ENCODE measurements at regions not wholly inside any gene's neighbourhood (a gene's known extent, or its start where the extent isn't known, plus 50 kb on each side); places are given as distances from the start of the nearest gene placed in this dataset.

DNA sequence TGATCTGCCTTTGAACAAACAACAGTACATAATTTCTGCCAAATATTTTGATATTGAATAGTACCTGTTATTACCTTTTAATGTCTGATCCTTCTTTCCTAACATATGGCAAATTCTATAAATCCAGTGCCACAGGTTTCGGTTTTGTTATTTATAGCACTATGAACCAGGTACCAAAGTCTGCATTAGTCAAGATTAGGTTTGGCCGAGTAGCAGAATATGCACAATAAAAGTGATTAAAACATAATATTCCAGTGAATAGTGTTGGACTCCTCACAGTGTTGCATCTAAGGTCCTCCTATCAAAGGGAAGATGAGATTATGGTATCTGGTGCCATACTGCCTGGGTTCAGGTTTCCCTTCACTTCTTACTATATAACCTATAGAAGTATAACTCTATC, 599.0 kb downstream of the ZPLD1 start:
- no peak for DNase-seq (ENCODE audit: low read depth)
- TF ChIP-seq, protein P1, sequence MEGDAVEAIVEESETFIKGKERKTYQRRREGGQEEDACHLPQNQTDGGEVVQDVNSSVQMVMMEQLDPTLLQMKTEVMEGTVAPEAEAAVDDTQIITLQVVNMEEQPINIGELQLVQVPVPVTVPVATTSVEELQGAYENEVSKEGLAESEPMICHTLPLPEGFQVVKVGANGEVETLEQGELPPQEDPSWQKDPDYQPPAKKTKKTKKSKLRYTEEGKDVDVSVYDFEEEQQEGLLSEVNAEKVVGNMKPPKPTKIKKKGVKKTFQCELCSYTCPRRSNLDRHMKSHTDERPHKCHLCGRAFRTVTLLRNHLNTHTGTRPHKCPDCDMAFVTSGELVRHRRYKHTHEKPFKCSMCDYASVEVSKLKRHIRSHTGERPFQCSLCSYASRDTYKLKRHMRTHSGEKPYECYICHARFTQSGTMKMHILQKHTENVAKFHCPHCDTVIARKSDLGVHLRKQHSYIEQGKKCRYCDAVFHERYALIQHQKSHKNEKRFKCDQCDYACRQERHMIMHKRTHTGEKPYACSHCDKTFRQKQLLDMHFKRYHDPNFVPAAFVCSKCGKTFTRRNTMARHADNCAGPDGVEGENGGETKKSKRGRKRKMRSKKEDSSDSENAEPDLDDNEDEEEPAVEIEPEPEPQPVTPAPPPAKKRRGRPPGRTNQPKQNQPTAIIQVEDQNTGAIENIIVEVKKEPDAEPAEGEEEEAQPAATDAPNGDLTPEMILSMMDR (conservative IDR thresholded peaks at IDR 0.05; ENCODE audit: low read length): no peak
- H3K4me3 ChIP-seq (ENCODE audit: low read length): no peak overlapping the region

DNA sequence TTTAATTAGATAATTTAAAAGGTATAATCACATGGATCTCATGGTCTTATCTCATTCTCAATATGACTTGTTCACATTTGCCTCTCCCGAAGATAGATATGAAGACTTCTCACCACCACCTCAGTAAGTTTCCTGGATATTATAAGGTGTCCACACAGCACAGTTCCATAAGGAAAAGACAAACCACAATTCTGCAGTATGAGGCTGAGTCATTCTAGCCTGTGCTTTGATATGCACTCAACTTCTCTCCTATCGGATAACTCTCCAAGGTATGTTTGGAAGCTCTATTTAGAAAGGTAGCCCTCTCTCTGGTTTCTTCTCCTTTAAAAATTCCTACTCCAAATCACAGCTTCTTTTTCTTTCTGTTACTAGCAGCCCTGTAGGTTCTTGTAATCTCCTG, 612.8 kb downstream of the ZPLD1 start:
- H3K4me3 ChIP-seq (ENCODE audit: low read length): no peak overlapping the region
- TF ChIP-seq, protein P1 (conservative IDR thresholded peaks at IDR 0.05; ENCODE audit: low read length): no peak
- no peak for DNase-seq (ENCODE audit: low read depth)

DNA sequence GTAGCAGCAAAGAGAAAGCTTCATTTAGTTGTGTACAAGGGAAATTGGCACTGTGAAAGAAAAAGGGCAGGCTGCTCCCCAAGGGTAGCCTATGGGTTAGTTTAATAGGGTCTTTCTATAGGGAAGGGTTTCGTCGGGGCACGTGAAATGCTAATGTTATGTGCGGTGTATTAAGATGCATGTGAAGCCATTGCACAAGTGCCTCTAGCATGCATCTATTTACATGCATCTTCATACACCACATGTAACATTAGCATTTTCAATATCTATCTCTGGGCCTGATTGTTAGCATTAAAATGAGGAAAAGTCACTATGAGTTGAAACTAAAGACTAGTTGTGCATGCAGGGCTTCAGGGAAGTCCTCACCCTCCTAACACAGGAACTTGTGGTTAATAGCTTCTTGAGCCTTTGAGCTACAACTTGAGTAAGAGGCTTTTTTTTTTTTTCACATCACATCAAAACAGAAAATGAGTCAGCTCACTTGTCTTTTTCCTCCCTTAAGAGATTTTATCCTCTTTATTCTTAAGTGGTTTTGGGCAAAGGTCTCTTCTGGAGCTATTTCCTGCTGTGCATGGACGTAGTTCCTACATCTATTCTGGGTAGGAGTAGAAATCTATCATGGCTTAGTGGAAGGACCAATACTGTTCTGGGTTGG, 613.4 kb downstream of the ZPLD1 start:
- H3K4me3 ChIP-seq (ENCODE audit: low read length): no peak overlapping the region
- DNase-seq (ENCODE audit: low read depth): peak; percentile 8
- TF ChIP-seq, protein P1 (conservative IDR thresholded peaks at IDR 0.05; ENCODE audit: low read length): no peak

DNA sequence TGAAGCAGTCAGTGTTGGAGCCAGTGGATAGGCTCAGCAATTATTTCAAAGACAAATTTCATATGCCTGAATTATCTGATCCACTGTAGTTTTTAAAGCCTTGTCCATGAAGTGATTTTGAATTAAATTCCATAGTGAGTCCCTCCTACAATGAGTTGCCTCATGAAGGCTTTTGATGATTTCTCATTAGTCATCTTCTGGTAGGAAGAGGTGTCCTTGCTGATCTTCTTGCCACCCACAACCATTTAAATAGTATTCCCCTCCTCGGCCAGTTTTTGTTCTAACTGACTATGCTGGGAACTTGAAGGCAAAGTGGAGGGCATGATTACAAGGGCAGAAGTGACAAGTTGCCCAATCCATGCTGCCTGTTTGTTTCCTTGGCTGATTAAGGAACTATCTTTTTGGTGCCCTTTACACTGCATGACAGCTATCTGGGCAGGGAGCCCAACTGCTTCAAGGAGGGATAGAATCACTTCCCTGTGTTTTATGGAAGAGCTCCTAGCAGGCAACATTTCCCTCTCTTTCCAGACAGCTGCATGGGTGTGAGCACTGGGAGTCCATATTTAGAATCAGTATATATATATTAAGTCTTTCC, 617.5 kb downstream of the ZPLD1 start:
- H3K4me3 ChIP-seq (ENCODE audit: low read length): no peak overlapping the region
- TF ChIP-seq, protein P1 (conservative IDR thresholded peaks at IDR 0.05; ENCODE audit: low read length): no peak
- DNase-seq (ENCODE audit: low read depth): no peak

DNA sequence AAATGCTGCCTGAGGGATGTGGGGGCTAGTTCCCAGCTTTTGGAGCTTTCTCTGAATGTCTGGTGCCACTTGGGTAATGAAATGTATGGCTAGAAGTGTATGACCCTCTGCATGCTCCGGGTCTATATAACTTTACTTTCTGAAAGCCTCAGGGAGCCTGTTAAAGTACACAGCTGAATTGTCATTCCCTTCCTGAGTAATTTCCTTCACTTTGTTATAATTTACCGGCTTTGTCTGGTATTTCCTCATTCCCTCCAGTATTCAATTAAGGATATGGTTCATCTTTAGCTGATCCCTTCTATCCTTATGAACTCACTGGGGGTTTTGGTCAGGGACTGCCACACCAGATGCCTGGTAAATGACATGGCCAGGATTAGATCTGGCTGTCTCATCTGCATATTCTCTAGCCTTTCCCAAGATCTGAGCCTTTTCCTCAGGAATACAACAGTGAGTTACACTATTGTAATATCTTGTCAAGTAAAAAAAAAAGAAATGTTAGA, 620.3 kb downstream of the ZPLD1 start:
- H3K4me3 ChIP-seq (ENCODE audit: low read length): no peak overlapping the region
- TF ChIP-seq, protein P1 (conservative IDR thresholded peaks at IDR 0.05; ENCODE audit: low read length): no peak
- no peak for DNase-seq (ENCODE audit: low read depth)

DNA sequence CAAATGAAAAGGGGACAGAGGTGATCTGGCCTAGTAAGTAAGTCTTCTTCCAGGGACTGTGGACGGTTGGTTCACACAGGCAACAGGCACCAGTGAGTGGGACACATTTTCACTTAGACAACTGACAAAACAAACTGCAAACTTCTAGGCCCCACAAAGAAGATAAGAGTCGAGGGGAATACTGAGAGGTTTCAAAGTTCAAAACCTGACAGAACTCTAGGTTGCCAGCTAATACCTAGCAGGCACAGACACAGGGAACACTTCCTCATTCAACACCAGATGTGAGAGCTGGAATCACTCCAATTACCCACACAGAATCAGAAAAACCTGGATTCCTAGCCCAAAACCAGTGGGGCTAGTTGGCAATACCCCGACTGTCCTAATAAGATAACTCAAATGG, 621.7 kb downstream of the ZPLD1 start:
- DNase-seq (ENCODE audit: low read depth): no peak
- TF ChIP-seq, protein P1 (conservative IDR thresholded peaks at IDR 0.05; ENCODE audit: low read length): no peak
- H3K4me3 ChIP-seq (ENCODE audit: low read length): no peak overlapping the region

DNA sequence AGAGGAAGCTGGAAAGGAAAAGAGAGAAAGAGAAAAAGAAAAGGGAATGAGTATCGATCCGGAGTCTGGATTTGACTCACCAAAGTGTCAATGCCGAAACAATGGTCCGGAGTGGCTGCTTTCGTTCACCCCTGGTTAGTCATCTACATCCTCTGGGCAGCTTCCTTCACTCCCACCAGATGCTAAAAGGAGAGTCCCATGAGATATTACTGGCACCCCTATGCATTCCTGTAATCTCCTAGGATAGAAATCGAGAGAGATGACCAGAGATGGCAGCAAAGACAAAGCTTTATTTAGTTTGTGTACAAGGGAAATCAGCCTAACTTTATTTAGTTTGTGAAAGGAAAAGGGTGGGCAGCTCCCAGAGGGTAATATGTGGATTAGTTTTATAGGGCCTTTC, 622.2 kb downstream of the ZPLD1 start:
- TF ChIP-seq, protein P1 (conservative IDR thresholded peaks at IDR 0.05; ENCODE audit: low read length): no peak
- DNase-seq (ENCODE audit: low read depth): peak; percentile 30

More for the DNA sequence above, 622.2 kb downstream of the ZPLD1 start:
- no peak overlapping the region for H3K4me3 ChIP-seq (ENCODE audit: low read length)
